ENCODE measurements at regions not wholly inside any gene's neighbourhood (a gene's known extent, or its start where the extent isn't known, plus 50 kb on each side); places are given as distances from the start of the nearest gene placed in this dataset.

DNA sequence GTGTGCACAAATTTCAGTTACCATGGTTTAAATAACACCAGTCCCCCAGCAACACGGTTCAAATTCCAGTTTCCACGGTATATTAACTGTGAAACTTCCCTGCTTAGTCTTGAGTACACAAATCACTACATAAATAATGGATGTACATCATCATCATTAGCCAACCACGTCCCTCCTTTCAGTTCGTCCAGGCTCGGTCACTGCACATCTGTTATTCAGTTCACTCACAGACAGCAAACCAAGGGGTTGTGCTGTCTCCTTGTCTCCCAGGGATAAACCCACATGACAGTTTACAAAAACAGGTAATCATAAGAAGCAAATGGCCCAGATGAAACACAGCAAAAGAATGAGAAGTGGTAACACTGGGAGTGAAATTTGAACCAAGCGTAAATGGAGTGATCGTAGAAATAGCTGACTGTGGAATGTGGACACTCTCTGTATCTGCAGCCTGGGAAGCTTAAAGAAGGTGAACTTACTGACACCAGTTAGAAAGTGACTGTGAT lies 61.0 kb upstream of the RAD23B start:
- H3K4me3 ChIP-seq (ENCODE audit: low read depth, low read length): peak overlapping the region; percentile 29
- CTCF ChIA-PET: interaction anchor here (1.4 to 2.5 kb wide), 3 partner anchors 9 to 49 kb away, joined by 3 to 9 read pairs (median 6); no protein-coding TSS in a partner anchor
- TF ChIP-seq, protein P1, sequence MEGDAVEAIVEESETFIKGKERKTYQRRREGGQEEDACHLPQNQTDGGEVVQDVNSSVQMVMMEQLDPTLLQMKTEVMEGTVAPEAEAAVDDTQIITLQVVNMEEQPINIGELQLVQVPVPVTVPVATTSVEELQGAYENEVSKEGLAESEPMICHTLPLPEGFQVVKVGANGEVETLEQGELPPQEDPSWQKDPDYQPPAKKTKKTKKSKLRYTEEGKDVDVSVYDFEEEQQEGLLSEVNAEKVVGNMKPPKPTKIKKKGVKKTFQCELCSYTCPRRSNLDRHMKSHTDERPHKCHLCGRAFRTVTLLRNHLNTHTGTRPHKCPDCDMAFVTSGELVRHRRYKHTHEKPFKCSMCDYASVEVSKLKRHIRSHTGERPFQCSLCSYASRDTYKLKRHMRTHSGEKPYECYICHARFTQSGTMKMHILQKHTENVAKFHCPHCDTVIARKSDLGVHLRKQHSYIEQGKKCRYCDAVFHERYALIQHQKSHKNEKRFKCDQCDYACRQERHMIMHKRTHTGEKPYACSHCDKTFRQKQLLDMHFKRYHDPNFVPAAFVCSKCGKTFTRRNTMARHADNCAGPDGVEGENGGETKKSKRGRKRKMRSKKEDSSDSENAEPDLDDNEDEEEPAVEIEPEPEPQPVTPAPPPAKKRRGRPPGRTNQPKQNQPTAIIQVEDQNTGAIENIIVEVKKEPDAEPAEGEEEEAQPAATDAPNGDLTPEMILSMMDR (IDR thresholded peaks at IDR 0.05; ENCODE audit: insufficient read depth, low read length, missing control alignments): no peak
- DNase-seq (ENCODE audit: low read depth, low spot score): no peak
- POLR2A ChIA-PET: no interaction called here

DNA sequence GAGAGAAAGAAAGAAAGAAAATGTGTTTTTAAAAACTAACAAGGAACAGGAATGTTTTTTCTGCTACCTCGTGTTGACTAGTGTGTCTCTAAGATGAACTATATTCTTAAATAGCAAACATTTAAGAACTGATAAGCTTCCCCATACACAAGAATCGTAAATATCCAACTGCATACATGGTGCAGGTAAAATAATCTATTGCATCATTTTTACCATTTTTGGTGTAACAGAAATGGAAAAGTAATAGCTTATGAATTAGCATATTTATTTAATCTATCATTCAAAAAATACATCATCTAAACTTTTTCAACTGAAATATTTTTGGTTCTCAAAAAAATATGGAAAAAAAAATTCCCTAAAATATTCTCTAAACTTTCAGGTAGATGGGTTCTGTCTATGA lies 59.7 kb upstream of the RAD23B start:
- CTCF ChIA-PET: interaction anchor here (1.1 to 2.5 kb wide), 4 partner anchors 10 to 53 kb away, joined by 3 to 6 read pairs (median 4); no protein-coding TSS in a partner anchor
- TF ChIP-seq, protein P1 (IDR thresholded peaks at IDR 0.05; ENCODE audit: insufficient read depth, low read length, missing control alignments): no peak
- POLR2A ChIA-PET: no interaction called here
- H3K4me3 ChIP-seq (ENCODE audit: low read depth, low read length): no peak overlapping the region
- DNase-seq (ENCODE audit: low read depth, low spot score): no peak

DNA sequence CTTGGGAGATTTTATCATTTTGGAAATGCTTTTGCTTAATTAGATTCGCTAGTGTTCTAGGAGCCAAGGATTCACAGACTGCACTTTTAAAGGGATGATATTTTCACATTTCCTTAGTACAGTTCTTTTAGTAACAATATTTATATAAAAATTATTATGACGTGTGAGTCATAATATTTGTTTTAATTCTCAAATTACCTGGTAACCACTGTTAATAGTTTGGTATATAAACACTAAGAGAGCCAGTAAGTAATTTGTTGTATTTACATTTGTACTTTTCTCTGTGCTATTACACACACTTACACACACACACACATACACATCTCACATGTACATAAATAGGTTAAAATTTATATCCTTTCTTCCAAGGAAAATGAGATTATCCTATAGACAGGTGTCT lies 58.8 kb upstream of the RAD23B start:
- no peak for DNase-seq (ENCODE audit: low read depth, low spot score)
- ChIA-PET CTCF (interaction anchor here (1.2 kb wide), 1 partner anchor 117 kb away, joined by 3 read pairs; no protein-coding TSS in a partner anchor), POLR2A (no interaction called here)
- H3K4me3 ChIP-seq (ENCODE audit: low read depth, low read length): no peak overlapping the region
- TF ChIP-seq, protein P1 (IDR thresholded peaks at IDR 0.05; ENCODE audit: insufficient read depth, low read length, missing control alignments): no peak

DNA sequence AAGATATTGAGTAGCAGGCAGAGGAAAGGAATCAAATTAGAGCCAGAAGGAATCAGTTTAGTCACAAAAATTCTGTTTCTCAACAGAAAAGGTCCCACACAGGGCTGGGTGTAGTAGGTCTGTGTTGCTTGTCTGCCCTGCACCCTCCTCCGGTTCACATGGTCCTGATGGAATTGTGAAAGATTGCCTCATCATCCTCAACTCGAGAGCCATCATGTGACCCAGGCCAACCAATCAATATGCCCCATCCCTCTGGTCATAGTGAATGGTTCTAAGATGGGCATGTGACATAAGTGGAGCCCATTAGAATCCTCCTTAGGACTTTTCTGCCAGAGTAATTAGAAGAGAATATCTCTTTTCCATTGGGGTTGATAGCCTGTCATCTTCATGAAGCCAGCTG lies 56.7 kb upstream of the RAD23B start:
- H3K4me3 ChIP-seq (ENCODE audit: low read depth, low read length): no peak overlapping the region
- ChIA-PET CTCF (interaction anchor here (1.7 to 3.1 kb wide), 2 partner anchors 10 to 13 kb away, joined by 9 to 11 read pairs; no protein-coding TSS in a partner anchor), POLR2A (no interaction called here)
- no peak for DNase-seq (ENCODE audit: low read depth, low spot score)
- TF ChIP-seq, protein P1 (IDR thresholded peaks at IDR 0.05; ENCODE audit: insufficient read depth, low read length, missing control alignments): no peak

DNA sequence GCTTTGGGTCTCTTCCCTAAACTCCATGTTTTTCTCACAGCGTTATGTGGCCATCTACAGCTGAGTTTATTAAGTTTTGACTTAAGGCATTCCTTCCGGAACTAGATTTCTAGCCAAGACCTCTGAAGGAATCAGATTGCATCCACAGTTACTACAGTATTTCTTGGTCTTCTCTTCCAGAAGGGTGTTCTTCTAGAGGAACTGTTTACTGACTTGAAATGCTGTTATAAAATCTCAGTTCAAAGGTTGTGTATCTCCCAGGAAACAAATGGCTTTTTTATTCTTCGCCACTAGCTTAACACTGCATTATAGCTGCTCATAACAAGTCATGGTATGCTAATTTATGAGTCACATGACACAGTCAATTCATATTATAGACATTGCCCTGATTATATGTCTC lies 55.3 kb upstream of the RAD23B start:
- TF ChIP-seq, protein P1 (IDR thresholded peaks at IDR 0.05; ENCODE audit: insufficient read depth, low read length, missing control alignments): no peak
- POLR2A ChIA-PET: no interaction called here
- CTCF ChIA-PET: interaction anchor here (0.6 to 3.1 kb wide), 4 partner anchors 9 to 341 kb away, joined by 3 to 11 read pairs (median 6); no protein-coding TSS in a partner anchor
- no peak for DNase-seq (ENCODE audit: low read depth, low spot score)
- H3K4me3 ChIP-seq (ENCODE audit: low read depth, low read length): no peak overlapping the region

DNA sequence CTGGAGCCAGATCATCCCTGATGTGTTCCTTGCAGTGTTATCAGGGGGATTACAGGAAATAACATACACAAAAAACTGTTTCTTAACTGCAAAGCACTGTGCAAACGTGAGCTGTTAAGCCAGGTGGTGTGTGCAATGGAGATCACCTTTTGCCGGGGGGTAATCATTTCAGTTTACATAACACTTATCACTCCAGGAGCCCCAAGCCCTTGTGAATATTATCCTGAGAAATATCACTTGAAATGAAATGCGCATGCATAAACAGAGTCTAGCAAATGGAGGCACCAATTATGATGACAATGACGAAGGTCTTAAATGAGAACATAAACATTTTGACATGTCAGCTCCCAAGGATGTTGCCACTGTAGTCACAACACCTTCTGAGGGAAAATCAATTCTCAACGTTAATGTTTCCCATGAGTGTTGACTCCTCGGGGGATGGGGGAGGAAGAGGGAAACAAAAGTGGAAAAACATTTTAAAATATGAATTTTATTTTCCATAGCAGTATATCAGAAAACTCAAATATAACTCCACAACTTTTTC lies 54.5 kb upstream of the RAD23B start:
- ChIA-PET POLR2A (no interaction called here), CTCF (interaction anchor here (1.1 to 3.1 kb wide), 2 partner anchors 9 to 11 kb away, joined by 6 to 9 read pairs; no protein-coding TSS in a partner anchor)
- DNase-seq (ENCODE audit: low read depth, low spot score): no peak
- no peak overlapping the region for H3K4me3 ChIP-seq (ENCODE audit: low read depth, low read length)
- TF ChIP-seq, protein P1 (IDR thresholded peaks at IDR 0.05; ENCODE audit: insufficient read depth, low read length, missing control alignments): no peak
